ENCODE measurements at regions not wholly inside any gene's neighbourhood (a gene's known extent, or its start where the extent isn't known, plus 50 kb on each side); places are given as distances from the start of the nearest gene placed in this dataset.
"Not testable (repeated sequence)": the region's sequence is repeated elsewhere in the genome, so short reads cannot be mapped to it uniquely, and the experiment has no call there.

DNA sequence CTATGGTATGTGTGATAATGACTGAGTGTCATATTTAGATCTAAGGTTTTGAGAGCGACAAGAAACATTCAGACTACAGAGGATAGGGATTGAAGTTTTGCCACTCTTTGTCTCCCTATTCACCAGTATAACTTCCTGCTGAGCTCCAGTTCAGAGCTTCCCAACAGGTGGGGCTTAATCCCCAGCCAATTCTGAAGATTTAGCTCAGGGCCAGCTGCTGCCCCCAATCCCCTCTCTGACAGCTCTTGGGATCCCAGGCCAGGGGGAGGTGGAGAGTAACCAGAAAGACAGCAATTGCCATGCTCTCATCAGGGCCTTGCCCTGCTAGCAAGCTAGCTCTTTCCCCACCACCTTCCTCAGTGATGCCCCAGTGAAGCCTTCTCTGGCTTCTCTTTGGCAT is 57.8 kb downstream of the TRIL start:
- Histone ChIP-seq H3K27ac (peak overlapping the region; percentile 53), H3K36me3 (no peaks in the 10 kb centered on the region), H3K4me3 (ENCODE audit: low read depth, low read length) (no peak overlapping the region), H3K27me3 (ENCODE audit: insufficient read depth, low read depth, severe bottlenecking) (no peaks in the 10 kb centered on the region), H3K9me3 (ENCODE audit: severe bottlenecking) (no peaks in the 10 kb centered on the region)
- TF ChIP-seq, protein P1, sequence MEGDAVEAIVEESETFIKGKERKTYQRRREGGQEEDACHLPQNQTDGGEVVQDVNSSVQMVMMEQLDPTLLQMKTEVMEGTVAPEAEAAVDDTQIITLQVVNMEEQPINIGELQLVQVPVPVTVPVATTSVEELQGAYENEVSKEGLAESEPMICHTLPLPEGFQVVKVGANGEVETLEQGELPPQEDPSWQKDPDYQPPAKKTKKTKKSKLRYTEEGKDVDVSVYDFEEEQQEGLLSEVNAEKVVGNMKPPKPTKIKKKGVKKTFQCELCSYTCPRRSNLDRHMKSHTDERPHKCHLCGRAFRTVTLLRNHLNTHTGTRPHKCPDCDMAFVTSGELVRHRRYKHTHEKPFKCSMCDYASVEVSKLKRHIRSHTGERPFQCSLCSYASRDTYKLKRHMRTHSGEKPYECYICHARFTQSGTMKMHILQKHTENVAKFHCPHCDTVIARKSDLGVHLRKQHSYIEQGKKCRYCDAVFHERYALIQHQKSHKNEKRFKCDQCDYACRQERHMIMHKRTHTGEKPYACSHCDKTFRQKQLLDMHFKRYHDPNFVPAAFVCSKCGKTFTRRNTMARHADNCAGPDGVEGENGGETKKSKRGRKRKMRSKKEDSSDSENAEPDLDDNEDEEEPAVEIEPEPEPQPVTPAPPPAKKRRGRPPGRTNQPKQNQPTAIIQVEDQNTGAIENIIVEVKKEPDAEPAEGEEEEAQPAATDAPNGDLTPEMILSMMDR (IDR thresholded peaks at IDR 0.05; ENCODE audit: low read depth, low read length), result no peak
- DNase-seq, result peak; percentile 88

DNA sequence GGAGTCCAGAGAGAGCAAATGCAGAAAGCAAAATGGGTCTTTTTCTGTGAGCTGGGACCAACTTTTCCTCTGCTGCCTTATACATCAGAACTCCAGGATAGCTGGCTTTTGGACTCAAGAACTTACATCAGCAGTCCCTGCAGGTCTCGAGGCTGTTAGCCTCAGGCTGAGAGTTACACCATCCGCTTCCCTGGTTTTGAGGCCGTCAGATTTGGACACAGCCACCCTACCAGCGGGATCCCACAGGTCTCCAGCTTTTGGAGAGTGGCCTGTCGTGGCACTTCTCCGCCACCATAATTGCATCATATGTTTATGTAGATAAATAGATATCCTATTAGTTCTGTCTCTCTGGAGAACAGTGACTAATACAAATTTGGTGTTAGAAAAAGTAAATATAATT is 64.2 kb downstream of the TRIL start:
- no peaks in the 10 kb centered on the region for H3K36me3 ChIP-seq
- H3K27ac ChIP-seq, result no peak overlapping the region
- H3K9me3 ChIP-seq (ENCODE audit: severe bottlenecking), result no peaks in the 10 kb centered on the region
- no peaks in the 10 kb centered on the region for H3K27me3 ChIP-seq (ENCODE audit: insufficient read depth, low read depth, severe bottlenecking)
- TF ChIP-seq, protein P1 (IDR thresholded peaks at IDR 0.05; ENCODE audit: low read depth, low read length), result no peak
- no peak for DNase-seq
- H3K4me3 ChIP-seq (ENCODE audit: low read depth, low read length), result no peak overlapping the region

DNA sequence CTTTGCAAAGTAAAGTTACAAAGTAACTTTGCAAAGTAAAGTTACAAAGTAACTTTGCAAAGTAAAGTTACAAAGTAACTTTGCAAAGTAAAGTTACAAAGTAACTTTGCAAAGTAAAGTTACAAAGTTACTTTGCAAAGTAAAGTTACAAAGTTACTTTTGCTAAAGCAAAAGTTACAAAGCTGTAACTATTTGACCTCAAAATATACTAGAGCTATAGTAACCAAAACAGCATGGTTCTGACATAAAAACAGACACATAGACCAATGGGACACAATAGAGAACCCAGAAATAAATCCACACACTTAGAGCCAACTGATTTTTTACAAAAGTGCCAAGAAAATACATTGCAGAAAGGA is 66.3 kb downstream of the TRIL start:
- not testable (repeated sequence) for H3K27me3 ChIP-seq (ENCODE audit: insufficient read depth, low read depth, severe bottlenecking); DNase-seq; H3K9me3 ChIP-seq (ENCODE audit: severe bottlenecking); H3K36me3 ChIP-seq; H3K4me3 ChIP-seq (ENCODE audit: low read depth, low read length); H3K27ac ChIP-seq

DNA sequence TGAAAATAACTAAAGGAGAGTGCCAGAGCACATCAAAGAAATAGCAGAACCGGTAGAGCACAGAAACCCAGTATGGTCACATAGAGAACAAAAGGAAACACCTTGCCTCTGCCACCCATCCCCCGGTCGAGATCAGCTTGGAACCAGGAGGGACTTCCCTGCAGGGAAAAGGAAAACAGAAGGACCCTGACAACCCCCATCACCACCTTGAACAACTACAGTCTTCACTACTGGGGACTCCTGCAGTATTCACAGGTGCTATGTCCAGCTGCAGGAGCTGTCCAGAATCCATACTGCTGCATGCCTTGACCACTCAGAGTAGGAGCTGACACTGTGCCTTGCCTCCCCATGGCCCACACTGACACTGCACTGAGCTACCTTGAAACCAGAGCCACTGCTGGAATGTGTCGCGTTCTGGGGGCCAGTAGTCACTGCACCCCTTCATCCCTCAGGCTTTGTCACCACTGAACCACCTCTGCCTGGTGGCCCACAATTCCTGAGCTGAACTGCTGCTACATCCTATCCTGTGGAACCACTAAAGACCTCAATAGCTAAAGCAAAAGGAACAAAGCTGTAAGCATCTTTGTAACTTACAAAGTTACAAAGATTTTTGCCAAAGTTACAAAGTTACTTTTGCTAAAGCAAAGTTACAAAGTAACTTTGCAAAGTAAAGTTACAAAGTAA is 66.8 kb downstream of the TRIL start:
- Histone ChIP-seq H3K9me3 (ENCODE audit: severe bottlenecking) (no peaks in the 10 kb centered on the region), H3K36me3 (no peaks in the 10 kb centered on the region), H3K4me3 (ENCODE audit: low read depth, low read length) (no peak overlapping the region), H3K27me3 (ENCODE audit: insufficient read depth, low read depth, severe bottlenecking) (no peaks in the 10 kb centered on the region), H3K27ac (no peak overlapping the region)
- TF ChIP-seq, protein P1 (IDR thresholded peaks at IDR 0.05; ENCODE audit: low read depth, low read length), result no peak
- DNase-seq, result no peak

DNA sequence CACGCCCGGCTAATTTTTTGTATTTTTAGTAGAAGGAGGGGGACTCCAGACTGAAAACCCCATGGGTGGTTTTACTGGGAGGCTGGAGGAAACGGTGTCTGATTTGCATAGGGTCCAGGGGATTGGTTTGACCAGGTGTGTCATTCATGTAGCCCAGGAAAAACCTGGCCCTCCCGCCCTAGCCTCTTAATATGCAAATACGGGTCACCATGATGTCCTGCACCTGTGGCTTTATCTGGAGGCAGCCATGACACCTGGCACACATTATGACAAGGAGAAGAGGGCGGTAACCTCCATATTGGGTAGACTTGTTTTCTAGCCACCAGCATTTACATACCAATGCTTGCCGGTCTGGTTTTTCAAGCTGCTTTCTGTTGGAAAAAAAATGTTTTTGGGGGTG is 68.0 kb downstream of the TRIL start:
- DNase-seq, result no peak
- Histone ChIP-seq H3K36me3 (no peaks in the 10 kb centered on the region), H3K27me3 (ENCODE audit: insufficient read depth, low read depth, severe bottlenecking) (peaks cover 3% of the 10 kb centered on the region), H3K9me3 (ENCODE audit: severe bottlenecking) (no peaks in the 10 kb centered on the region), H3K27ac (no peak overlapping the region), H3K4me3 (ENCODE audit: low read depth, low read length) (no peak overlapping the region)
- TF ChIP-seq, protein P1 (IDR thresholded peaks at IDR 0.05; ENCODE audit: low read depth, low read length), result no peak

DNA sequence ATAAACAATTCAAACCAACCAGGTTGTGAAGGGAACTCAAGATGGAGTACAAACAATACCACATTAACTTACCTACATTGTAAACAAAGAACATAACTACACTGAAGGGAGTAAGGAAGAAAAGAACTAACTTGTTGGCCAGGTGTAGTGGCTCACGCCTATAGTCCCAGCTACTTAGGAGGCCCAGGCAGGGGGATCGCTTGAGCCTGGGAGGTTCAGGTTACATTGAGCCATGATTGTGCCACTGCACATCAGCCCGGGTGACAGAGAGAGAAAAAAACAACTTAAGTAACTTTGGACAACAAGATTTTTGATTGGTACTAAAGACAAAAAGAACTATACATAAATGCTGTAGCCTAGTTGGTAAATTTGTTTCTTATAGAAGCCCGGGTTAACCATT is 68.8 kb downstream of the TRIL start:
- TF ChIP-seq, protein P1 (IDR thresholded peaks at IDR 0.05; ENCODE audit: low read depth, low read length), result no peak
- H3K9me3 ChIP-seq (ENCODE audit: severe bottlenecking), result no peaks in the 10 kb centered on the region
- peak; percentile 11 for DNase-seq
- no peaks in the 10 kb centered on the region for H3K36me3 ChIP-seq
- no peak overlapping the region for H3K4me3 ChIP-seq (ENCODE audit: low read depth, low read length)
- peaks cover 3% of the 10 kb centered on the region for H3K27me3 ChIP-seq (ENCODE audit: insufficient read depth, low read depth, severe bottlenecking)
- H3K27ac ChIP-seq, result no peak overlapping the region
